Hippocampal formation (tissue), 2 donors: ENCODE measurements at regions not wholly inside any gene's neighbourhood (a gene's known extent, or its start where the extent isn't known, plus 50 kb on each side); places are given as distances from the start of the nearest gene placed in this dataset.

Experiments used
- DNase-seq, 2 donors: peaks; one replicate each; lab custom pipeline; 2025; lab: John Stamatoyannopoulos, UW

GRCh38 chr10:131774681-131775085, 126.1 kb upstream of the PPP2R2D start:
- no peak for DNase-seq

GRCh38 chr10:131775433-131775832, 125.4 kb upstream of the PPP2R2D start:
- DNase-seq = no peak

- DNase-seq = no peak
Observed at GRCh38 chr10:131775833-131776232, 125.0 kb upstream of the PPP2R2D start.

GRCh38 chr10:131776496-131776895, 124.3 kb upstream of the PPP2R2D start:
- DNase-seq = no peak

- DNase-seq = no peak
Observed at GRCh38 chr10:131777162-131777561, 123.6 kb upstream of the PPP2R2D start.

- DNase-seq = no peak
Observed at GRCh38 chr10:131777921-131778320, 122.9 kb upstream of the PPP2R2D start.

GRCh38 chr10:131778385-131778784, 122.4 kb upstream of the PPP2R2D start:
- no peak for DNase-seq

GRCh38 chr10:131778842-131779241, 122.0 kb upstream of the PPP2R2D start:
- DNase-seq = no peak

- no peak for DNase-seq
Observed at GRCh38 chr10:131779661-131780394, 121.0 kb upstream of the PPP2R2D start.

GRCh38 chr10:131781076-131781475, 119.7 kb upstream of the PPP2R2D start:
- no peak for DNase-seq

- no peak for DNase-seq
Observed at GRCh38 chr10:131781791-131782190, 119.0 kb upstream of the PPP2R2D start.

- no peak for DNase-seq
Observed at GRCh38 chr10:131784363-131785120, 116.3 kb upstream of the PPP2R2D start.

- DNase-seq = no peak
Observed at GRCh38 chr10:131785121-131785460, 115.7 kb upstream of the PPP2R2D start.

- peak in 1 of 2 donors; percentile 18 for DNase-seq
Observed at GRCh38 chr10:131786756-131787605, 113.8 kb upstream of the PPP2R2D start.

GRCh38 chr10:131787961-131788360, 112.8 kb upstream of the PPP2R2D start:
- no peak for DNase-seq

- DNase-seq = no peak
Observed at GRCh38 chr10:131788386-131788785, 112.4 kb upstream of the PPP2R2D start.

GRCh38 chr10:131789516-131789915, 111.3 kb upstream of the PPP2R2D start:
- no peak for DNase-seq

GRCh38 chr10:131790021-131790420, 110.8 kb upstream of the PPP2R2D start:
- no peak for DNase-seq

GRCh38 chr10:131792011-131792651, 108.7 kb upstream of the PPP2R2D start:
- DNase-seq = no peak

GRCh38 chr10:131792809-131793208, 108.0 kb upstream of the PPP2R2D start:
- no peak for DNase-seq

- DNase-seq = no peak
Observed at GRCh38 chr10:131795761-131796160, 105.0 kb upstream of the PPP2R2D start.

GRCh38 chr10:131797626-131798025, 103.2 kb upstream of the PPP2R2D start:
- DNase-seq = no peak
